HG03039 (cell line): ENCODE measurements at regions not wholly inside any gene's neighbourhood (a gene's known extent, or its start where the extent isn't known, plus 50 kb on each side); places are given as distances from the start of the nearest gene placed in this dataset.
"Not testable (repeated sequence)": the region's sequence is repeated elsewhere in the genome, so short reads cannot be mapped to it uniquely, and the experiment has no call there.

Source experiments
- ATAC-seq: cut with Tn5 transposase; IDR thresholded peaks from one replicate; pipeline ENCODE4 v1.9.1; 2021; ENCODE audit warnings: mild to moderate bottlenecking, moderate library complexity; ENCODE audit not compliant: unreplicated experiment

- no peak for ATAC-seq
Measured at GRCh38 chr4:83213640-83214039, 71.0 kb downstream of the COQ2 start.

GRCh38 chr4:83212041-83212851, 72.4 kb downstream of the COQ2 start:
- peak; percentile 63 for ATAC-seq

GRCh38 chr4:83209419-83209818, 75.2 kb downstream of the COQ2 start:
- no peak for ATAC-seq

- no peak for ATAC-seq
Measured at GRCh38 chr4:83208371-83209365, 75.9 kb downstream of the COQ2 start.

- no peak for ATAC-seq
Measured at GRCh38 chr4:83207497-83208101, 77.0 kb downstream of the COQ2 start.

GRCh38 chr4:83205760-83206159, 78.8 kb downstream of the COQ2 start:
- ATAC-seq = no peak

- no peak for ATAC-seq
Measured at GRCh38 chr4:83204731-83205130, 79.9 kb downstream of the COQ2 start.

GRCh38 chr4:83201761-83202160, 82.8 kb downstream of the COQ2 start:
- no peak for ATAC-seq

GRCh38 chr4:83197555-83198235, 83.2 kb upstream of the PLAC8 start:
- ATAC-seq = no peak

- ATAC-seq = no peak
Measured at GRCh38 chr4:83196921-83197320, 82.4 kb upstream of the PLAC8 start.

GRCh38 chr4:83195269-83195668, 80.7 kb upstream of the PLAC8 start:
- no peak for ATAC-seq

GRCh38 chr4:83194588-83194987, 80.1 kb upstream of the PLAC8 start:
- not testable (repeated sequence) for ATAC-seq

- ATAC-seq = no peak
Measured at GRCh38 chr4:83192634-83193033, 78.1 kb upstream of the PLAC8 start.

GRCh38 chr4:83191026-83191425, 76.5 kb upstream of the PLAC8 start:
- no peak for ATAC-seq

GRCh38 chr4:83189631-83190136, 75.2 kb upstream of the PLAC8 start:
- ATAC-seq = no peak

GRCh38 chr4:83180431-83180968, 66.0 kb upstream of the PLAC8 start:
- no peak for ATAC-seq

- ATAC-seq = no peak
Measured at GRCh38 chr4:83179205-83179604, 64.7 kb upstream of the PLAC8 start.

GRCh38 chr4:83178029-83178428, 63.5 kb upstream of the PLAC8 start:
- ATAC-seq = peak; percentile 53

GRCh38 chr4:83177182-83177581, 62.7 kb upstream of the PLAC8 start:
- ATAC-seq = no peak

- ATAC-seq = peak; percentile 55
Measured at GRCh38 chr4:83174844-83175414, 60.4 kb upstream of the PLAC8 start.
